ENCODE measurements at regions not wholly inside any gene's neighbourhood (a gene's known extent, or its start where the extent isn't known, plus 50 kb on each side); places are given as distances from the start of the nearest gene placed in this dataset.

DNA sequence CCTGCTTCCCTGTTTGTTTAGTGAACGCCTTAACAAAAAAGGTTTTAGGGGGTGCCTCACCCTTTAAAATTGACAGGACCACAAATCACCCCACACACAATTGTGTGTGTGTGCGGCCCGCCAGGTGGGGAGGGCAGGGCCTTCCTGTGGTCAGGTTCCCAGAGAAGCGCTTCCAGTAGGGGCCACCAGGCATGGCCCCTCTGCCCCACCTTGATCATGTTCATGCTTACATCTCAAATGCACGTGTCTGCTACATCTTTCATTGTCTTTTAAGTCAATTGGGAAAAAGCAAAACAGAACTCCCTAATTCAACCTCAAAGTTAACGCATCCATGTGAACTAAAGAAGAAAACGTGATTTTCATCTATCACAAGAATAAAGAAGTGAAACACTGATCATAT lies 1335.3 kb downstream of the TBC1D22A start (continued):
- TF ChIP-seq ZBTB49 (CRISPR knock-in tag; IDR thresholded peaks at IDR 0.05; ENCODE audit: borderline replicate concordance) (no peak), GTF3A (CRISPR knock-in tag; conservative IDR thresholded peaks at IDR 0.05) (no peak), ZNF772 (CRISPR knock-in tag; IDR thresholded peaks at IDR 0.05) (no peak), HDAC2 (CRISPR knock-in tag; IDR thresholded peaks at IDR 0.05) (no peak), MBNL3 (CRISPR knock-in tag; conservative IDR thresholded peaks at IDR 0.05) (no peak), PHF5A (CRISPR knock-in tag; IDR thresholded peaks at IDR 0.05; ENCODE audit: low read depth, unreplicated experiment) (no peak)

- WGBS (ENCODE audit: low lambda C conversion rate): 5% methylated on average over 8 of the region's 13 CpGs
- Histone ChIP-seq H4K20me1 (ENCODE audit: insufficient read depth, low read length) (no peaks in the 10 kb centered on the region), H3K9ac (ENCODE audit: insufficient read depth, low read depth, low read length) (no peak overlapping the region), H3K4me2 (ENCODE audit: low read depth, low read length) (no peak overlapping the region), H3K79me2 (ENCODE audit: insufficient read depth, low read length) (no peaks in the 10 kb centered on the region), H3K4me1 (ENCODE audit: insufficient read depth, low read length) (no peaks in the 10 kb centered on the region), H3K27me3 (ENCODE audit: control insufficient read depth in 1 of 2, insufficient read depth in 2 of 2, low read length in 2 of 2) (peaks cover 1 to 28% of the 10 kb centered on the region in 2 experiments; a peak in 4 of 5 replicates), H3K9me3 (ENCODE audit: low read length) (no peaks in the 10 kb centered on the region), H3K4me3 (replicated peaks in 1 of 3; ENCODE audit: insufficient read depth in 1 of 3, low read depth in 2 of 3, low read length in 3 of 3) (no peak overlapping the region), H3K36me3 (replicated peaks in 1 of 2; ENCODE audit: control insufficient read depth in 1 of 2, insufficient read depth in 2 of 2, low read length in 2 of 2) (no peaks in the 10 kb centered on the region), H2AFZ (ENCODE audit: low read length) (no peak overlapping the region), H3K27ac (ENCODE audit: extremely low read length, insufficient read depth, low read length) (no peak overlapping the region)
- TF ChIP-seq ZNF264 (CRISPR knock-in tag; IDR thresholded peaks at IDR 0.05) (no peak), FUBP1 (CRISPR knock-in tag; IDR thresholded peaks at IDR 0.05; ENCODE audit: borderline replicate concordance) (no peak)
- intact Hi-C loops (cut with micrococcal nuclease; ENCODE audit: unreplicated experiment) (no loop called here), in situ Hi-C loops (cut with HindIII; ENCODE audit: extremely low pct_ligation_motif_present, low pct_unique_long_range_greater_than_20kb) (no loop called here)
- no TSS peak for BruUV-seq (replicated peaks)
- FAIRE-seq (no peak), DNase-seq (ENCODE audit: low spot score) (no peak), ATAC-seq (no peak)
- ChIA-PET POLR2A (no interaction called here), CTCF (ENCODE audit: low intra/inter-chr PET ratio, low total read pairs) (no interaction called here)
Observed at GRCh38 chr22:48096851-48097665, 1334.6 kb downstream of the TBC1D22A start.

Data from HepG2 (cell line).